Stomach (tissue), 4 donors: ENCODE measurements at regions not wholly inside any gene's neighbourhood (a gene's known extent, or its start where the extent isn't known, plus 50 kb on each side); places are given as distances from the start of the nearest gene placed in this dataset.

ENCODE experiments used
- EP300 ChIP-seq: sonication (generic); formaldehyde crosslinking; IDR thresholded peaks from one replicate; pipeline ENCODE4 v1.6.1; 2017; ENCODE audit warnings: antibody characterized with exemption
- POLR2AphosphoS5 ChIP-seq, 3 donors: sonication (generic); formaldehyde crosslinking; IDR thresholded peaks; one replicate each; pipeline ENCODE4 v1.6.1; 2016; ENCODE audit warnings: antibody characterized with exemption in 3 of 3
- TF ChIP-seq, protein P1 (sequence below), 7 experiments: fragments of 450-650 bp in 4 of 7; fragments of 200-600 bp in 3 of 7; sonication (generic) in 3 of 7; IDR thresholded peaks; one replicate each; pipeline ENCODE4 v1.5.1; 2016 to 2019; ENCODE audit warnings: antibody characterized with exemption in 7 of 7, control low read depth in 2 of 7, mild to moderate bottlenecking in 1 of 7

DNA sequence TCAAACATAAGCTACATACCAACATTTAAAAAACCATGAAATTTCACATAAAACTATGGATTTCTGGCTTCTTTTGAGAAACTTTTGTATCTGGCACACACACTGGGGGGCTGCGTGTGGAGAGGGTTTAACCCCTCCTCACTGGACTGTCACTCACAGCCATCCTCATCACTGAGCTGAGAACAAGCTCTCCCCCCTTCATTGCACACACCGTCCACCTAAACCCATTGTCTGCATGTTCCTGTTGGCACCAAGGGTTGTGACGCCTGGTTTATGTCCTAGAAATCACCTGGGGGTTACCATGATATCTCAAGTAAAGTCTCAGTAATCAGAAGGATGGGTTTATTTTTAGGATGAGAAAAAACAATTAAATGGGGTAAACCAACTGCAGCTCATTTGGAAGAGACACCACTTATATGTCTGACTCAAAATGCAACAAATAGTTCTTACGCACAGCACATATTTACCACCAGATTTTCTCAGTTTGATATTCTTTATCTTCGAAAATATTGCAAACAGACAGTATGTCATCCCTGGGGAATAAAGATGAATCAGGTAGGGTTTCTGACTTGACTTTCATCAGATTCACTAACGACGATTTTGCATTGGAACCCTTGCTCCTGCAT lies 218.5 kb upstream of the KLF6 start:
- TF ChIP-seq, protein P1, sequence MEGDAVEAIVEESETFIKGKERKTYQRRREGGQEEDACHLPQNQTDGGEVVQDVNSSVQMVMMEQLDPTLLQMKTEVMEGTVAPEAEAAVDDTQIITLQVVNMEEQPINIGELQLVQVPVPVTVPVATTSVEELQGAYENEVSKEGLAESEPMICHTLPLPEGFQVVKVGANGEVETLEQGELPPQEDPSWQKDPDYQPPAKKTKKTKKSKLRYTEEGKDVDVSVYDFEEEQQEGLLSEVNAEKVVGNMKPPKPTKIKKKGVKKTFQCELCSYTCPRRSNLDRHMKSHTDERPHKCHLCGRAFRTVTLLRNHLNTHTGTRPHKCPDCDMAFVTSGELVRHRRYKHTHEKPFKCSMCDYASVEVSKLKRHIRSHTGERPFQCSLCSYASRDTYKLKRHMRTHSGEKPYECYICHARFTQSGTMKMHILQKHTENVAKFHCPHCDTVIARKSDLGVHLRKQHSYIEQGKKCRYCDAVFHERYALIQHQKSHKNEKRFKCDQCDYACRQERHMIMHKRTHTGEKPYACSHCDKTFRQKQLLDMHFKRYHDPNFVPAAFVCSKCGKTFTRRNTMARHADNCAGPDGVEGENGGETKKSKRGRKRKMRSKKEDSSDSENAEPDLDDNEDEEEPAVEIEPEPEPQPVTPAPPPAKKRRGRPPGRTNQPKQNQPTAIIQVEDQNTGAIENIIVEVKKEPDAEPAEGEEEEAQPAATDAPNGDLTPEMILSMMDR (IDR thresholded peaks at IDR 0.05): no peak
- no peak for TF ChIP-seq POLR2AphosphoS5 (IDR thresholded peaks at IDR 0.05)
- TF ChIP-seq EP300: no peak
